ENCODE measurements at regions not wholly inside any gene's neighbourhood (a gene's known extent, or its start where the extent isn't known, plus 50 kb on each side); places are given as distances from the start of the nearest gene placed in this dataset.

- no peak for DNase-seq (ENCODE audit: low read depth, low spot score)
- in situ Hi-C loops (cut with HindIII; ENCODE audit: low pct_unique_long_range_greater_than_20kb, low sequenced_read_pairs): no loop called here
Observed at GRCh38 chr10:125396676-125397075, 236.3 kb upstream of the CTBP2 start.

- DNase-seq (ENCODE audit: low read depth, low spot score): no peak
- in situ Hi-C loops (cut with HindIII; ENCODE audit: low pct_unique_long_range_greater_than_20kb, low sequenced_read_pairs): no loop called here
Observed at GRCh38 chr10:125392609-125393008, 232.2 kb upstream of the CTBP2 start.

- DNase-seq (ENCODE audit: low read depth, low spot score): no peak
- in situ Hi-C loops (cut with HindIII; ENCODE audit: low pct_unique_long_range_greater_than_20kb, low sequenced_read_pairs): no loop called here
Observed at GRCh38 chr10:125392154-125392553, 231.8 kb upstream of the CTBP2 start.

- in situ Hi-C loops (cut with HindIII; ENCODE audit: low pct_unique_long_range_greater_than_20kb, low sequenced_read_pairs): no loop called here
- DNase-seq (ENCODE audit: low read depth, low spot score): no peak
Observed at GRCh38 chr10:125389648-125390047, 229.3 kb upstream of the CTBP2 start.

GRCh38 chr10:125379592-125379991 lies 219.2 kb upstream of the CTBP2 start:
- no peak for DNase-seq (ENCODE audit: low read depth, low spot score)
- in situ Hi-C loops (cut with HindIII; ENCODE audit: low pct_unique_long_range_greater_than_20kb, low sequenced_read_pairs): no loop called here

GRCh38 chr10:125377368-125377767 lies 217.0 kb upstream of the CTBP2 start:
- in situ Hi-C loops (cut with HindIII; ENCODE audit: low pct_unique_long_range_greater_than_20kb, low sequenced_read_pairs): no loop called here
- no peak for DNase-seq (ENCODE audit: low read depth, low spot score)

- DNase-seq (ENCODE audit: low read depth, low spot score): peak; percentile 7
- in situ Hi-C loops (cut with HindIII; ENCODE audit: low pct_unique_long_range_greater_than_20kb, low sequenced_read_pairs): no loop called here
Observed at GRCh38 chr10:125375210-125375609, 214.8 kb upstream of the CTBP2 start.

- in situ Hi-C loops (cut with HindIII; ENCODE audit: low pct_unique_long_range_greater_than_20kb, low sequenced_read_pairs): no loop called here
- DNase-seq (ENCODE audit: low read depth, low spot score): no peak
Observed at GRCh38 chr10:125373546-125373945, 213.2 kb upstream of the CTBP2 start.

- no peak for DNase-seq (ENCODE audit: low read depth, low spot score)
- in situ Hi-C loops (cut with HindIII; ENCODE audit: low pct_unique_long_range_greater_than_20kb, low sequenced_read_pairs): no loop called here
Observed at GRCh38 chr10:125370578-125370977, 210.2 kb upstream of the CTBP2 start.

GRCh38 chr10:125369382-125370326 lies 209.3 kb upstream of the CTBP2 start:
- in situ Hi-C loops (cut with HindIII; ENCODE audit: low pct_unique_long_range_greater_than_20kb, low sequenced_read_pairs): no loop called here
- no peak for DNase-seq (ENCODE audit: low read depth, low spot score)

- DNase-seq (ENCODE audit: low read depth, low spot score): no peak
- in situ Hi-C loops (cut with HindIII; ENCODE audit: low pct_unique_long_range_greater_than_20kb, low sequenced_read_pairs): no loop called here
Observed at GRCh38 chr10:125368146-125368545, 207.8 kb upstream of the CTBP2 start.

- in situ Hi-C loops (cut with HindIII; ENCODE audit: low pct_unique_long_range_greater_than_20kb, low sequenced_read_pairs): no loop called here
- peak; percentile 89 for DNase-seq (ENCODE audit: low read depth, low spot score)
Observed at GRCh38 chr10:125363791-125364190, 203.4 kb upstream of the CTBP2 start.

GRCh38 chr10:125362950-125363349 lies 202.6 kb upstream of the CTBP2 start:
- no peak for DNase-seq (ENCODE audit: low read depth, low spot score)
- in situ Hi-C loops (cut with HindIII; ENCODE audit: low pct_unique_long_range_greater_than_20kb, low sequenced_read_pairs): no loop called here

GRCh38 chr10:125359401-125359800 lies 199.0 kb upstream of the CTBP2 start:
- DNase-seq (ENCODE audit: low read depth, low spot score): no peak
- in situ Hi-C loops (cut with HindIII; ENCODE audit: low pct_unique_long_range_greater_than_20kb, low sequenced_read_pairs): no loop called here

- in situ Hi-C loops (cut with HindIII; ENCODE audit: low pct_unique_long_range_greater_than_20kb, low sequenced_read_pairs): no loop called here
- no peak for DNase-seq (ENCODE audit: low read depth, low spot score)
Observed at GRCh38 chr10:125355657-125356056, 195.3 kb upstream of the CTBP2 start.

GRCh38 chr10:125350519-125350918 lies 190.2 kb upstream of the CTBP2 start:
- DNase-seq (ENCODE audit: low read depth, low spot score): no peak
- in situ Hi-C loops (cut with HindIII; ENCODE audit: low pct_unique_long_range_greater_than_20kb, low sequenced_read_pairs): no loop called here

- in situ Hi-C loops (cut with HindIII; ENCODE audit: low pct_unique_long_range_greater_than_20kb, low sequenced_read_pairs): no loop called here
Observed at GRCh38 chr10:125348536-125348935, 188.2 kb upstream of the CTBP2 start.

GRCh38 chr10:125344573-125345171 lies 184.3 kb upstream of the CTBP2 start:
- in situ Hi-C loops (cut with HindIII; ENCODE audit: low pct_unique_long_range_greater_than_20kb, low sequenced_read_pairs): no loop called here
- DNase-seq (ENCODE audit: low read depth, low spot score): no peak

More at GRCh38 chr10:125348536-125348935, 188.2 kb upstream of the CTBP2 start:
- no peak for DNase-seq (ENCODE audit: low read depth, low spot score)

- in situ Hi-C loops (cut with HindIII; ENCODE audit: low pct_unique_long_range_greater_than_20kb, low sequenced_read_pairs): no loop called here
- DNase-seq (ENCODE audit: low read depth, low spot score): no peak
Observed at GRCh38 chr10:125343983-125344382, 183.6 kb upstream of the CTBP2 start.
